K562 (cell line): ENCODE measurements at regions not wholly inside any gene's neighbourhood (a gene's known extent, or its start where the extent isn't known, plus 50 kb on each side); places are given as distances from the start of the nearest gene placed in this dataset.

Source experiments
- FOXK2 ChIP-seq, 2 experiments: fragments of 450-650 bp; IDR thresholded peaks in 1 of 2; conservative IDR thresholded peaks in 1 of 2; 2 replicates each; pipeline ENCODE4 v1.6.1; 2016; ENCODE audit warnings: low read depth in 2 of 2, mild to moderate bottlenecking in 1 of 2
- IRF2 ChIP-seq: sonication (generic); formaldehyde crosslinking; IDR thresholded peaks from 2 replicates; pipeline ENCODE4 v1.8.1; 2022; ENCODE audit warnings: mild to moderate bottlenecking, missing genetic modification reagents
- MTA3 ChIP-seq: fragments of 450-650 bp; formaldehyde crosslinking; IDR thresholded peaks from 2 replicates; pipeline ENCODE4 v1.6.1; 2017; ENCODE audit warnings: mild to moderate bottlenecking, borderline replicate concordance
- POLR2A ChIP-seq: fragments of 450-650 bp; conservative IDR thresholded peaks from 2 replicates; pipeline ENCODE4 v1.6.1; 2016
- RREB1 ChIP-seq: fragments of 250-450 bp; sonication (Bioruptor Pico); IDR thresholded peaks from 2 replicates; pipeline ENCODE4 v1.4.0; 2020

DNA sequence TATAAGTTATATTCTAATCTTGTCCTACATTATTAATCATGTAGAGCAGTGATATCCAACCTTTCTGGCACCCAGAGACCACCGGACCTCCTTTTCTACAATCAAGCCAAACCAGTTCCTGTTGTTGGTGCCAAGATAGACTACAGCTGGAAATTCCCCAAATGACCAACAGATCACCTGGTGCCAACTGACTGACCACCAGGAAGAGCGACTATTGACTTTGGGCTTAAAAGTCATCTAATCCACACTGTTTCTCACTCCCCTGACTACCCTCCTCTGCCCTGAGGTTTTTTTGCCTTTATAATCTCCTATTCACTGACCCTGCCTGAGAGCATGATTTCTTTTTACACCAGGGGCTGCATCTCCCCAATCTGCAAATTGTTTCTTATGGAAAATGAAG lies 425.2 kb downstream of the TTLL7 start:
- TF ChIP-seq MTA3 (no peak), FOXK2 (conservative IDR thresholded peaks at IDR 0.05 in 1 of 2, IDR thresholded peaks at IDR 0.05 in 1 of 2; ENCODE audit: low read depth in 2 of 2) (no peak), IRF2 (CRISPR knock-in tag) (no peak), RREB1 (CRISPR knock-in tag) (no peak), POLR2A (no peak)
